SIG-M5 treated with dmso at 0.1 percent for 504 hours (cell line): ENCODE measurements at regions not wholly inside any gene's neighbourhood (a gene's known extent, or its start where the extent isn't known, plus 50 kb on each side); places are given as distances from the start of the nearest gene placed in this dataset.
"Not testable (repeated sequence)": the region's sequence is repeated elsewhere in the genome, so short reads cannot be mapped to it uniquely, and the experiment has no call there.

Source experiments
- DNase-seq: peaks from one replicate; lab custom pipeline; 2025; ENCODE audit not compliant: unreplicated experiment; lab: John Stamatoyannopoulos, UW

GRCh38 chr15:37397266-37398022 lies 297.1 kb upstream of the MEIS2 start:
- DNase-seq, result no peak

GRCh38 chr15:37416103-37416502 lies 315.8 kb upstream of the MEIS2 start:
- no peak for DNase-seq

DNA sequence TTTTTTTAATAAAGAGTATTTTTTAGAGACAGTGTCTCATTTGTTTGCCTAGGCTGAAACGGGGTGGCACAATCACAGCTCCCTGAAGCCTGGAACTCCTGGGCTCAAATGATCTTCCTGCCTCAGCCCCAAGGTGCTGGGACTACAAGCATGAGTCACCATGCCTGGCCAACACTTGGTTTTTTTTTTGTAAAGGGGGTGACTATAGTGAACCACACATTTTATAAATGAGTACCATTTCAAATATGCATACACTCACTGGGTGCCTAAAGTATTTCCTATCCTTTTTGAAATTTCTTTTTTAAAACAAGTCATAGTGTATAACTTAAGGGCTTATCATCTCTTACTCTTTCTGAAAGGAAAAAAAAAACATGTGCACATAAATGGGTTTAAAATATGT lies 325.2 kb upstream of the MEIS2 start:
- no peak for DNase-seq

- not testable (repeated sequence) for DNase-seq
Measured at GRCh38 chr15:37427393-37427792, 327.0 kb upstream of the MEIS2 start.

GRCh38 chr15:37446921-37447320 lies 346.6 kb upstream of the MEIS2 start:
- no peak for DNase-seq

DNA sequence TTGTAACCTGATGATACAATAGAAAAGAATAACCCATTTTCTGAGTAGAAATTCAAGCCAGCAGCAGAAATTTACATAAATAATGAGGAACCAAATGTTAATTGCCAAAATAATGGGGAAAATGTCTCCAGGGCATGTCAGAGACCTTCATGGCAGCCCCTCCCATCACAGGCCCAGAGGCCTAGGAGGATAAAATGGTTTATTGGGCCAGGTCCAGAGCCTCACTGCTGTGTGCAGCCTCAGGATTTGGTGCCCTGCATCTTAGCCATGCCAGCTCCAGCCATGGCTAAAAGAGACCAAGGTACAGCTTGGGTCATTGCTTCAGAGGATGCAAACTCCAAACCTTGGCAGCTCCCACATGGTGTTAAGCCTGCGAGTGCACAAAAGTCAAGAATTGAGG lies 352.1 kb upstream of the MEIS2 start:
- no peak for DNase-seq

GRCh38 chr15:37480482-37480881 lies 380.1 kb upstream of the MEIS2 start:
- no peak for DNase-seq

DNA sequence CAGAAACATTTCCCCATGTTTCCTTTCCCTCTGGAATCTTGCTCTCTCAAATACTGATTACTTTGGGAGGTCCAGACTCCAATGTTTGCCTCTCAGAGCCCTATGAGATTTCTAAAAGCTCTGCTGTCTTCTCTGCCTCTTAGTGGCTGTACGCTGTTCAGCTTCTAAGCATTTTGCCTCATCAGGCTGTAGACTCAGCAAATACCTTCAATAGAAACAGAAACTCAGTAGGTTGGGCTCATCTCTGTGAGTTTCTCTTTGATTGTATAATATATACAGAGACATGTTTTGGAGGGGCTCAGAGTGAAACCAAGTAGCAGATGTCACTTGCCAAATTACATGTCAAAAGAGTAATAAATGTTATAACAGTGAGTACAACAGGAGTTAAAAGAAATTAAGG lies 380.8 kb upstream of the MEIS2 start:
- DNase-seq, result no peak

DNA sequence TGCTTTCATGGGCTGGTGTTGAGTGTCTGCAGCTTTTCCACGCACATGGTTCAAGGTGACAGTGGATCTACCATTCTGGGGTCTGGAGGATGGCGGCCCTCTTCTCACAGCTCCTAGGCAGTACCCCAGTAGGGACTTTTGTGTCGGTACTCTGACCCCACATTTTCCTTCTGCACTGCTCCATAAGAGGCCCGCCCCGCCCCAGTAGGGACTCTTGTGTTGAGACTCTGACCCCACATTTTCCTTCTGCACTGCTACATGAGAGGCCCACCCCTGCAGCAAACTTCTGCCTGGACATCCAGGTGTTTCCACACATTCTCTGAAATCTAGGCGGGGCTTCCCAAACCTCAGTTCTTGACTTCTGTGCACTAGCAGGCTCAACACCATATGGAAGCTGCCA lies 383.4 kb upstream of the MEIS2 start:
- DNase-seq, result no peak

GRCh38 chr15:37485056-37485455 lies 384.7 kb upstream of the MEIS2 start:
- no peak for DNase-seq

GRCh38 chr15:37490707-37491106 lies 390.4 kb upstream of the MEIS2 start:
- DNase-seq, result no peak

DNA sequence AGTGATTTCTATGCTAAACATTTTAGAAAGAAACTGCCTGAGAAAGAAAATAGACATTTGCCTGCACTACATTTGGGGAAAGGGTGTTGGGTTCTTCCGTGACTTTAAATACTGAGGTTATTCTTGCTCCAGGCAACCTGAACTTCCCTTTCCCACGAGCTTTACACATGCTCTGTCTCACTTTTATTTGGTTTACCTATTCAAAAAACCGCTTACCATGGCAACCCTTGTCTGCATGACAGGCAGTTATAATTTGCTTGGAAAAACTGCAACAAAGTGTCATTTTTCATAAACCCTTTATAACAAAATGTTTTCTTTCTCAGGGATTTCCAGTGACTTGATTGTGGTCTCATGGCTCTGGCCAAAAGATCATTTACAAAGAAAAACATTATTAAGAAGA lies 416.3 kb upstream of the MEIS2 start:
- DNase-seq, result no peak

DNA sequence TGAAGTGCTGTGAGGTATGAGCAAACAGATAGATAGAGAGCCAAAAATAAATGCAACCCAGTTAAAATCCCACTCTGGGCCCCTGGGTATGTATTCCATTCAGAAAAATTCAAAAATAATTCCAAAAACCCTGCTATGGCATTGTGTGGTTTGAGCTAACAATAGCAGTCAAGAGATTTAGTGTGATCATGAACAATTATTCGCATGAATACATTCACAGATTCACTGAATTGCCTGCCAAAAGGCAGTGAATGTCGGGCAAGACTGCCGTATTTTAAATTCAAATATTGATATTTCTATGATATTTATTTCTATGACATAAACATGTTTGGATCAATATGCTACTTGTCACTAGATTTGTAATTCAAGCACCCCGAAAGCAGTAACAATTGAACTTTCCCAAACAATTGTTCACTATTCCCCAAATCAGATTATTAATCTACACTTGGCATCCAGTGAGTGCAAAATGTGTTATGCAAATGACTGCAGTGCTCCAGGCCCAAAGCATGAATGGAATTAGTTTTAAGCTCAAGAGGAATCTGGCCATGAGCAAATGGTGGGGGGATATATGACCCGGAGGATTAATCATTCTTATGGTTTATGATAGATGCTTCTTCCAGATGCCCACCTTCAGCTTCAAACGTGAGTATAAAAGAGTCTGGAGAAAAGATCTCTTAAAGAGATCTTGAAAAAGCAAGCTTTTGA lies 417.0 kb upstream of the MEIS2 start:
- DNase-seq, result no peak

DNA sequence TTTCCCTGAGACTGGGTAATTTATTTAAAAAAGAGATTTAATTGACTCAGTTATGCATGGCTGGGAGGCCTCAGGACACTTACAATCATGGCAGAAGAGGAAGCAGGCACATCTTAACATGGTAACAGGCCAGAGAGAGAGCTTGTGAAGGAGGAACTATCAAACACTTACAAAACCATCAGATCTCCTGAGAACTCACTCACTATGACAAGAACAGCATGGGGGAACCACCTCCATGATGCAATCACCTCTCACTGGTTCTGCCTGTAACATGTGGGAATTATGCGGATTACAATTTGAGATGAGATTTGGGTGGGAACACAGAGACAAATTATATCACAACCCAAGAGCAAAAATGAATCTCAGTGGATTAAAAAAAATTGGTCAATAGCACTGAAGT lies 416.0 kb upstream of the TMCO5A start:
- DNase-seq, result no peak

DNA sequence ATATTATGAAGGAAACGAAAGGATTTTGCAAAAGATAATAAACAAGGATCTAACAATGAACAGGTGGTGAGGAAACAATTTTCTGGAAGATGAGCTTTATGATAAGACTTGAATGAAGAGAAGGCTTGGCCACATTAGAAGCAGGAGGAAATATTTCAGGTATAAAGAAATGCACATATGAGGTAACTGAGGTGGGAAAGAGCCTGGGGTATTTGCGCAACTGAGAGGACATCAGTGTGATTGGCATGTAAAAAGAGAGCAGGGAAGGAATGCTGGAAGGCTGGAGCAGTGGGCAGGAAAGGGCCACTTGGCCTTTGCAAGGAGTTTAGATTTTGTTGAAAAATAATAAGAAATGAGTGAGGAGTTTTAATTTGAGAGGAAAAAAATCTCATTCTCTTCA lies 414.4 kb upstream of the TMCO5A start:
- no peak for DNase-seq

GRCh38 chr15:37520882-37521281 lies 413.6 kb upstream of the TMCO5A start:
- DNase-seq, result no peak

DNA sequence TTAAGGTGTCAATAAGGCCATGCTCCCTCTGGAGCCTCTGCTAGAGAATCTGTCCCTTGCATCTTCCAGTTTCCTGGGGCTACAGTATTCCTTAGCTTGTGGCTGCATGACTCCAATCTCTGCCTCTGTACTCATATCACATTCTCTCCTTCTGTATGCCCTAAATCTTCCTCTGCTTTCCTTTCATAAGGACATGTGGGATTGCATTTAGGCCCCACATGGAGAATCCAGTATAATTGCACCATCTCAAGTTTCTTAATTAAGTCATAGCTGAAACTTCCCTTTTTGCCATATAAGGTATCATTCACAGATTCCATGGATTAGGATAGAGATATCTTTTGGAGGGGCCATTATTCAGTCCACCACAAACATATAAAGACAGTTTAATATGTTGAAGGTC lies 409.8 kb upstream of the TMCO5A start:
- no peak for DNase-seq

DNA sequence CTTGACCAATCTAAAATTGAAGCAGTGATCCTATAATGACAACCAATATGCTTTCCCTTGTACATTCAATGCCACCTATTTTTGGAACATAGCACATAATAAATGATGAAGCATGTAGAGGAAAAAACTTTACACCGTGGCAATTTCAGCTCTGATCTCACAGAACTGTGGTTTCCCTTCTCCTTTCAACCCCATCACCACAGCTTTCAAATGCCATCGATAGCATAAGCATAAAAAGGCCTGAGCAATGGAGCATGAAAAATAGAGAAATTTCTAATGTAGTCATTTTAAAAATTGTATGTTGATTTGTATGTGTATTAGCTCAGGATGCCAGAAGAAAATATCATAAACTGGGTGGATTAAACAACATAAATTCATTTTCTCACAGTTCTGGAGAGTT lies 406.0 kb upstream of the TMCO5A start:
- DNase-seq, result no peak

- no peak for DNase-seq
Measured at GRCh38 chr15:37536967-37537605, 397.4 kb upstream of the TMCO5A start.

DNA sequence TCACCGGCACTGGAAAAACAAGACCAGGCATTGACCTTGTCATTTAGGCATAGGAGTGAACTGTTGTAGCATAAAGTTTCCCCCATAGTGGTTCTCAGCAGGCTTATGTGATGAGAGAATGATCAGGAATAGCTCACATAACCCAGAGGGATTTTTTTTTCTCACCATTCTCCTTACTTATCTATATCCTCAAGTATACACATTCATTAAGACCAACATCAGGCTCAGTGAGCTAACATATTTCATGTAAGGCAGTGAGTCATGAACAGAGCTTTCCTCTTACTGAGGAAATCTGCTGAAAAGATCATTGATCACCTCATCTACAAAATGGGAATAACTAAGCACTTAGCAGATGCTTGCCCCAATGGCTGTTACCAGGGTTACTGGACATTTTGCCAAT lies 396.6 kb upstream of the TMCO5A start:
- no peak for DNase-seq

- DNase-seq, result no peak
Measured at GRCh38 chr15:37548116-37548515, 386.3 kb upstream of the TMCO5A start.

- DNase-seq, result no peak
Measured at GRCh38 chr15:37550360-37551024, 383.9 kb upstream of the TMCO5A start.
